ENCODE measurements at regions not wholly inside any gene's neighbourhood (a gene's known extent, or its start where the extent isn't known, plus 50 kb on each side); places are given as distances from the start of the nearest gene placed in this dataset.

GRCh38 chr1:194602184-194602583, 1415.8 kb upstream of the B3GALT2 start:
- DNase-seq (no peak), ATAC-seq (no peak)
- intact Hi-C loops (cut with DNase I) = no loop called here
- Histone ChIP-seq H3K4me1 (no peaks in the 10 kb centered on the region), H3K36me3 (no peaks in the 10 kb centered on the region), H3K9me3 (no peaks in the 10 kb centered on the region), H3K27ac (no peak overlapping the region), H3K4me3 (no peak overlapping the region), H3K27me3 (no peaks in the 10 kb centered on the region)
- TF ChIP-seq, protein P1, sequence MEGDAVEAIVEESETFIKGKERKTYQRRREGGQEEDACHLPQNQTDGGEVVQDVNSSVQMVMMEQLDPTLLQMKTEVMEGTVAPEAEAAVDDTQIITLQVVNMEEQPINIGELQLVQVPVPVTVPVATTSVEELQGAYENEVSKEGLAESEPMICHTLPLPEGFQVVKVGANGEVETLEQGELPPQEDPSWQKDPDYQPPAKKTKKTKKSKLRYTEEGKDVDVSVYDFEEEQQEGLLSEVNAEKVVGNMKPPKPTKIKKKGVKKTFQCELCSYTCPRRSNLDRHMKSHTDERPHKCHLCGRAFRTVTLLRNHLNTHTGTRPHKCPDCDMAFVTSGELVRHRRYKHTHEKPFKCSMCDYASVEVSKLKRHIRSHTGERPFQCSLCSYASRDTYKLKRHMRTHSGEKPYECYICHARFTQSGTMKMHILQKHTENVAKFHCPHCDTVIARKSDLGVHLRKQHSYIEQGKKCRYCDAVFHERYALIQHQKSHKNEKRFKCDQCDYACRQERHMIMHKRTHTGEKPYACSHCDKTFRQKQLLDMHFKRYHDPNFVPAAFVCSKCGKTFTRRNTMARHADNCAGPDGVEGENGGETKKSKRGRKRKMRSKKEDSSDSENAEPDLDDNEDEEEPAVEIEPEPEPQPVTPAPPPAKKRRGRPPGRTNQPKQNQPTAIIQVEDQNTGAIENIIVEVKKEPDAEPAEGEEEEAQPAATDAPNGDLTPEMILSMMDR (IDR thresholded peaks at IDR 0.05) = no peak

DNA sequence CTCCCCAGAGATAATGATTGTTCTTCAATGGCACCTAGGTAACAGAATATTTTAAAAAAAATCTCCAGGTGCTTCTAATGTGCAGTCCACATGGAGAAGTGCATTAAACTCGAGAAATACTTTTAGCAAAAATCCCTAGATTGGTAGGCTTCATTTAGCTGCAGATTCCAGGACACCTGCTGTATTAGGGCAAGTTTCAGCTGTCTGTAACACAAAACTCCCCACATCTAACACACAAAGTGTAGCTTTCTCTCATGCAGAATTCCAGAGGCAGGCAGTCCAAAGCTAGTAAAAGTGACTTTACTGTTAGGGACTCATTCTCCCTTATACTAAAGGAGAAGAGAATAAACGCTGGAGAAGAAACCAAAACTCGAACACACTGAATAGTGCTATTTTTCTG, 1414.3 kb upstream of the B3GALT2 start:
- ATAC-seq (no peak), DNase-seq (no peak)
- Histone ChIP-seq H3K9me3 (no peaks in the 10 kb centered on the region), H3K4me1 (no peaks in the 10 kb centered on the region), H3K4me3 (no peak overlapping the region), H3K27me3 (no peaks in the 10 kb centered on the region), H3K27ac (no peak overlapping the region), H3K36me3 (no peaks in the 10 kb centered on the region)
- TF ChIP-seq, protein P1 (IDR thresholded peaks at IDR 0.05) = no peak
- intact Hi-C loops (cut with DNase I) = no loop called here

DNA sequence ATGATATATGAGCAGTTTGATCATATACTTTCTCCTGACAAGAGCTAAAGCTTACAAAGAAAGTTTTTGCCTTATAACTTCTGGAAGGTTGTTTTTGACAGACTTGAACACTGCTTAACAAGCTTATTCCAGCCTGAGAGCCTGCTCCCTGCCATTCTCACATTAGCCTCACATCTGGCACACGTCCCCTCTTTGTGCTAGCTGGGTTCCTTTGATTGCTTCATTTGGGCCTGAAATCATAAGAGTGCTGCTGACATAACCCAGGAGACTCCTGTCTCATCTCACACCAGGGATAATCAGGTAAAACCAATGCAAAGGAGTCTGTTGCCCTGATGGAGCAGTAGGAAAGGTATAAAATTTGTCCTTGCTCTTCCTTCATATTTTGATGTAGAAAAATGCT, 1411.7 kb upstream of the B3GALT2 start:
- intact Hi-C loops (cut with DNase I) = no loop called here
- Histone ChIP-seq H3K27ac (no peak overlapping the region), H3K9me3 (no peaks in the 10 kb centered on the region), H3K27me3 (no peaks in the 10 kb centered on the region), H3K4me1 (no peaks in the 10 kb centered on the region), H3K4me3 (no peak overlapping the region), H3K36me3 (no peaks in the 10 kb centered on the region)
- TF ChIP-seq, protein P1 (IDR thresholded peaks at IDR 0.05) = no peak
- no peak for ATAC-seq
- DNase-seq = peak in 1 of 4 donors; percentile 10

GRCh38 chr1:194586302-194586701, 1399.9 kb upstream of the B3GALT2 start:
- Histone ChIP-seq H3K27me3 (no peaks in the 10 kb centered on the region), H3K36me3 (no peaks in the 10 kb centered on the region), H3K27ac (no peak overlapping the region), H3K9me3 (peaks cover 0 to 19% of the 10 kb centered on the region in 2 donors), H3K4me1 (no peaks in the 10 kb centered on the region), H3K4me3 (no peak overlapping the region)
- DNase-seq (no peak), ATAC-seq (no peak)
- intact Hi-C loops (cut with DNase I) = no loop called here
- TF ChIP-seq, protein P1 (IDR thresholded peaks at IDR 0.05) = no peak

DNA sequence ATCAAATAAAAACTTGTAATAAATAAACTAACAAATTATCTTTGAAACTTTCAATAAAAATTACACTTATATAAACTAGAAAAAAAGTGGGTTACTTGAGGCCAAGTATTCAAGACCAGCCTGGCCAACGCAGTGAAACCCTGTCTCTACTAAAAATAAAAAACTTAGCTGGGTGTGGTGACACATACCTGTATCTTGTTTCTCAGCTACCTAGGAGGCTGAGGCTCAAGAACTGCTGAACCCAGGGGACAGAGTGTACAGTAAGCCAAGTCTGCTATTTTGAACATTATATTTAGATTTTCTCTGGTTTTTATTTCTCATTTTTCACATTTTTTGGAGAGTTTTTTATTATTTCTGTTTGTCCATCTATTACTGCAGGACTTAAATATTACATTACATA, 1397.6 kb upstream of the B3GALT2 start:
- DNase-seq (no peak), ATAC-seq (no peak)
- H3K4me3 ChIP-seq = no peak overlapping the region
- TF ChIP-seq, protein P1 (IDR thresholded peaks at IDR 0.05) = no peak
- H3K27me3 ChIP-seq = no peaks in the 10 kb centered on the region
- H3K27ac ChIP-seq = no peak overlapping the region
- H3K36me3 ChIP-seq = no peaks in the 10 kb centered on the region
- H3K9me3 ChIP-seq = peaks cover 0 to 13% of the 10 kb centered on the region in 2 donors
- intact Hi-C loops (cut with DNase I) = no loop called here
- H3K4me1 ChIP-seq = no peaks in the 10 kb centered on the region

All from left lung (tissue), 4 donors.